GM18951 (cell line): ENCODE measurements at regions not wholly inside any gene's neighbourhood (a gene's known extent, or its start where the extent isn't known, plus 50 kb on each side); places are given as distances from the start of the nearest gene placed in this dataset.

ENCODE experiments used
- POLR2A ChIP-seq: IDR thresholded peaks from 4 replicates; pipeline ENCODE4 v1.6.1; 2011; ENCODE audit warnings: mild to moderate bottlenecking; ENCODE audit not compliant: insufficient read length, insufficient read depth; ENCODE audit errors: extremely low read depth
- in situ Hi-C: fragments of 300-500 bp; cut with MboI; formaldehyde crosslinking; loops from one replicate; pipeline ENCODE4 v1.12.0; 2022; ENCODE audit warnings: low sequenced_read_pairs, mixed read lengths, inconsistent platforms; ENCODE audit not compliant: unreplicated experiment

GRCh38 chr13:105466376-105466775, 1069.1 kb downstream of the EFNB2 start:
- no peak for TF ChIP-seq POLR2A
- in situ Hi-C loops = no loop called here

- no peak for TF ChIP-seq POLR2A
- in situ Hi-C loops = no loop called here
Observed at GRCh38 chr13:105465745-105466144, 1069.7 kb downstream of the EFNB2 start, which contains the start of gene DAOA. DAOA (plus strand) TSS chr13:105466045.

DNA sequence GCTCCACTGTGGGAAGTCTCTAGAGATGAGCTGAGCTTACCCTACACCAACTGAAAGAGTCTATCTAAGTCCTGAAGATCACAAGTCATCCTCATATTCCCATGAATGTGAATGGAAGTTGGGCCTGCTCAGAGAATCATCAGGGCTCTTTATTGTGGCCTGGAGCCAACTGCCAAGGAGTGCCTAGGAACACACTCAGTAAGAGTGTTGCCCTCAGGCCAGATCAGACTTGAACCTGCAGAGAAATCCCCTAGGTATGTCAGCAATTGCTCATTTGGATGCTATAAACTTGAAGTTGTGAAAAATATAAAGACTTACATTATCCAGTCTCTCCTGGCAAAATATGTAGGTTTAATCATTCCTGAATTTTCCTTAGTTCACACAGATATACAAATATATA, 1070.2 kb downstream of the EFNB2 start:
- TF ChIP-seq POLR2A = no peak
- in situ Hi-C loops = no loop called here

- no peak for TF ChIP-seq POLR2A
- in situ Hi-C loops = no loop called here
Observed at GRCh38 chr13:105464249-105464648, 1071.2 kb downstream of the EFNB2 start.

DNA sequence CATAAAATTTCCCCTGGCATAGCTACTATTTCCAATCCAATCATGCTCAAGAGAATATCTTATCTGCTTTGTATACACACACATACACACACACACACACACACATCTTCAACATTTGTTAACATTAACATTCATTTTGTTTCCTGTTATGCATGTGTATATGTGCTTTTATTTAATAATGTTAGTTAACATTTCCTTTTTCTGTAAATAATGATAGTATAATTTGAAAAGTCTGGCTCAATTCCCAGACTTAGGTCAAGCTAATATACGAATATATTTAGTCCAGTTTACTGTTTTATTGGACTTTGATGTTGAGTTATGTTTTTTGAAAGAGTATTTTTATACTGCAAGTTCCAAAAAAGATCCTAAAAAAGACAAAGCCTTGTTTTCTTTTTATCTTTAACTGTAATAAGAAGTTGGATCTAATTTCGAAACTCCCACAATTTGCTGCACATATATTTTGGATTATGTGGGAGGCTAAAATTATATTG, 1072.4 kb downstream of the EFNB2 start:
- in situ Hi-C loops = no loop called here
- TF ChIP-seq POLR2A = no peak

DNA sequence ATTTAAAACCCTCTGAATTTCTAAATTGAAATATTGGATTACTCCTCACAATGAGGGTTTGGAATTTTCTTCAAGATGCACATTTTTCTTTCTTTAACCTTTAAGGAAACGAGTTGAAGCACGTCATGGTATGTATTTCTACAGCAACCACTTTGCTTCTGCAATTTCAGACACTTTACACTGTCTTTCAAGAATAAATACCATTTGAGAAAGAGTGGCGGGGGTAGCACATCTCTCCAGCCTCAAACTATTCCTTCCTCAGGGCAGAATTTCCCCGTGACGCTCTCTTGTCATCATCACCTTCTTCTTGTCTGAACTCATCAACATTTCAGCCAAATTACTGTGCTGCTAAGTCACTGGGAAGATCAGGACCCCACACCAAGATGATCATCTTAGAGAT, 1073.4 kb downstream of the EFNB2 start:
- in situ Hi-C loops = no loop called here
- no peak for TF ChIP-seq POLR2A

DNA sequence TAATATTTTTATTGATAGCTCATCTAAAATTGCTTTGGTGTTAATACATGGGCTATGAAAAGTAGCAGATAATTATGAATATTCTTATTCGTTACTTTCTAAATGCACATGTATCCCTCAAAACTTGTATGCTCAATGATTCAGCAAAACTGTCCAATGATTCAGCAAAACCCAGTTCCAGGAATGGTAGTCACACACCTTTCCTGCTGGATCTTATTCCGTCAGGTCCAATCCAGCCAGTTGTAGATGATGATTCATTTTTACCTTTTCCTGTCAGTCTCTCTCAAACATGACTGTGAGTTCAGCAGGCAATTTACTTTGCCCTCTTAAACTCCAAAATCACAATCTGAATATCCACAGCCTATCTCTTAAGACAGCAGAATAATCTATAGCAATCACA, 1082.6 kb downstream of the EFNB2 start:
- TF ChIP-seq POLR2A = no peak
- in situ Hi-C loops = no loop called here

DNA sequence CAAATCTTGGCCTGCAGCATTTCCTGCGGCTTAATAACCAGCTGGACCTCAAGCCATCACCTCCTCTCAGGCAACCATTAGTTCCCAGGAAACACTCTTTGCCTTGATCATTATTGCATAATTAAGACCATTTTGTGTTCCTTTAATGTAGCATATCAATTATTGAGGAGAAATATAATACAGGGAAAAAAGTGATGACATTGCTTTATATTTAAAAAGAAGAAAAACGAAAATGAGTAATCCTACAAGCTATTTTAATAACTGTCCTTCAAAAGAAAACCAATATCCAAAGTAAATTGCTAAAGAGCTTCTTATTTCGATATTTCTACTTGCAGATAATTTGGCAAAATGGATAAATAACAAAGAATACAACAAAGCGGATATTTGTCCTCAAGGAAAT, 1084.7 kb downstream of the EFNB2 start:
- no peak for TF ChIP-seq POLR2A
- in situ Hi-C loops = no loop called here

GRCh38 chr13:105448811-105449210, 1086.7 kb downstream of the EFNB2 start:
- in situ Hi-C loops = no loop called here
- no peak for TF ChIP-seq POLR2A

- in situ Hi-C loops = no loop called here
- no peak for TF ChIP-seq POLR2A
Observed at GRCh38 chr13:105446197-105446596, 1089.3 kb downstream of the EFNB2 start.

DNA sequence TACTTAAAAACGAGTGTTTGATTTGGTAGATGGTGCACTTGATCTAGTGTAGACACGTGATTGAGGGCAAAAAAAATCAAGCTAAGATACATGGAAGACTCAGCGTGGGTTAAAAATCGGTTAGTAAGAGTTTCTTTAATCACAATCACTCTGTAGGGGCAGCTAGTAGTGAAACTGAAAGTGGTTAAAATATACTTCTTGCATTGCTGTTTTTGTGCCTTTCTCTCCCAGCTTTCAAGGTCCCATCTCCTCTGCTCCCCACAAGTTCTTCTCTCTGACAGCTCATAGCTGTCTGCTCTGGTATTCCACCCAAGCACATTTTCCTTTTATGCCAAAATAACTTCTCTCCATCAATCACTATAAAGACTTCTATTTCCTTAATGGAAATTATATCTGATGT, 1089.7 kb downstream of the EFNB2 start:
- in situ Hi-C loops = no loop called here
- no peak for TF ChIP-seq POLR2A

DNA sequence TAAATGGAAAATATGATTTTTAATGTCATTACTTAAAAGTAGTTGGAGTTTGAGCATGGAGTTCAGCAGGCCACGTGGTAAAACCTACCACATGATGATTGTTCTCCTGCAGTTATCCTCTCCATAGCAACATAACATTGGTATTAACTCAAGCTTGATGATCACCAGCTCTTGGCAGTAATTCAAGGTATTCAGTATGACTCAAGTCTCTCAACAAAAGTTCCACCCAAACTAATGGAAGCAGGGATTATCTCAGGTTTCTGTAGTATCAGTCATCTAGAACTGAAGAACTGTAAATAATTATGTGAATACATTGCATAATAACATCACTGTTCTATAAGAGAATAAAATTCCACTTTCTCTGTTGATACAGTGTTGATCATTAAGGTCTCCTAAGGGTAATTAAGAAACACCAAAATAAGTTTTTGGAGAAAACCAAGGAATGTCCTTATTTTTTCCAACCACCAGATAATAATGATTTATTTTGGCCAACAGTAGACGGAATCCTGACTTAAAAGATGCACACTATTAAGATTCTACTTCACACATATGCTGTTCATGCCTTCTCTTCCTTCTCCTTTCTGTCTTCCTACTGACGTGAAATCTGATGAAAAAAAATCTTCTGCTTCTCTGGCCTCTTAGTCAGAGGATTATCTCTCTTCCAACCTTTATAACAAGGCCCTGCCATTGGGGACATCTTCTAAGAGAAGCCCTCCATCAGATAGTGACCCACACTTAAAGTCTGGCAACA, 1092.3 kb downstream of the EFNB2 start:
- no peak for TF ChIP-seq POLR2A
- in situ Hi-C loops = no loop called here

GRCh38 chr13:105442040-105442439, 1093.4 kb downstream of the EFNB2 start:
- in situ Hi-C loops = no loop called here
- TF ChIP-seq POLR2A = no peak

DNA sequence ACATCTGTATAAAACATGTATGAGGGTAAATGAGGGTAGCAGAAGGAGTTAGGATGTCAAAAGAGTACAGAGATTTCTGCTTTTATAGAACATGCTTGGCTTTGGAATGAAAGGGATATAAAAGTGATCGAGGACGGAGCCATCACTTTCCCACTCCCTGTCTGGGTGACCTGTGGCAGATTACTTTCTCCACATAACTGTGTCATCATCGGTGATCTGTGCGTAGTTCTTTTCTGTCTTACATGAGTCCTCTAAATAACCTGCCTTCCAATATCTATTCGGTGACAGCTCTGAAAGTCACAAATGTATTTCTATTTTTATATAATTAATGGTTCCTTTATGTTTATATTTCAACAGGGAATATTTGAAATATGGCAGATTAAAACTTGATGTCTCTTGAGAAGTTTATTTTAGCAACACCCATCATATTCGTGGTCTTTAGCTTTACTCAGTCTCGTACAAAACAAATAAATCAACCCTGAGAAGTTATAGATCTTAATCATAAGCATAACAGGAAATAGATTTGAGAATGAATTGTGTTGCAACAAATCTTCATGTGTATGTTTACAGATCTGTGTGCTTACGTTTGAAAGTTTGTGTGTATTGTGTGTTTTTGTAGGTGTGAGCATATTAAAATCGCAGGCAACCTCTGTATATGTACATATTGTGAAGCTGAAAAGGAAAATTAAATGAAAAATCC, 1094.3 kb downstream of the EFNB2 start:
- no peak for TF ChIP-seq POLR2A
- in situ Hi-C loops = no loop called here
